ENCODE measurements at regions not wholly inside any gene's neighbourhood (a gene's known extent, or its start where the extent isn't known, plus 50 kb on each side); places are given as distances from the start of the nearest gene placed in this dataset.

DNA sequence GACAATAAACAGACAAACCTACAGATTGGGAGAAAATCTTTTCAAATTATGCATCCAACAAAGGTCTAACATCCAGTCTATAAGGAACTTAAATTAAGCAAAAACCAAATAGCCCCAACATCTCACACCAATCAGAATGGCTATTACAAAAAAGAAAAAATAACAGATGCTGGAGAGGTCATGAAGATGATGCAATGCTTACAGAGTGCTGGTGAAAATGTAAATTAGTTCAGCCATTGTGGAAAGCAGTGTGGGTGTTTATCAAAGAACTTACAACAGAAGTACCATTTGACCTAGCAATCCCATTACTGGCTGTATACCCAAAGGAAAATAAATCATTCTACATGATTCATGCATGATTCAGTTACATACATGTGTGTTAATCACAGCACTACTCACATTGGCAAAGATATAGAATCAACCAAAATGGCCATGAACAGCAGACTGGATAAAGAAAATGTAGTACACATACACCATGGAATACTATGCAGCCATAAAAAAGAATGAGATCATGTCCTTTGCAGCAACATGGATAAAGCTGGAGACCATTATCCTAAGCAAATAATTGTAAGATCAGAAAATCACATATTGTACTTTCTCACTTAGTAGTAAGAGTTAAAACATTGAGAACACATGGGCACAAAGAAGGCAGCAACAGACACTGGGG is 223.9 kb upstream of the WSB1 start:
- no peak for DNase-seq (ENCODE audit: low read depth in 2 of 2)
- no peak for TF ChIP-seq EZH2 (IDR thresholded peaks at IDR 0.05; ENCODE audit: low read length, missing control alignments)
- TF ChIP-seq, protein P1, sequence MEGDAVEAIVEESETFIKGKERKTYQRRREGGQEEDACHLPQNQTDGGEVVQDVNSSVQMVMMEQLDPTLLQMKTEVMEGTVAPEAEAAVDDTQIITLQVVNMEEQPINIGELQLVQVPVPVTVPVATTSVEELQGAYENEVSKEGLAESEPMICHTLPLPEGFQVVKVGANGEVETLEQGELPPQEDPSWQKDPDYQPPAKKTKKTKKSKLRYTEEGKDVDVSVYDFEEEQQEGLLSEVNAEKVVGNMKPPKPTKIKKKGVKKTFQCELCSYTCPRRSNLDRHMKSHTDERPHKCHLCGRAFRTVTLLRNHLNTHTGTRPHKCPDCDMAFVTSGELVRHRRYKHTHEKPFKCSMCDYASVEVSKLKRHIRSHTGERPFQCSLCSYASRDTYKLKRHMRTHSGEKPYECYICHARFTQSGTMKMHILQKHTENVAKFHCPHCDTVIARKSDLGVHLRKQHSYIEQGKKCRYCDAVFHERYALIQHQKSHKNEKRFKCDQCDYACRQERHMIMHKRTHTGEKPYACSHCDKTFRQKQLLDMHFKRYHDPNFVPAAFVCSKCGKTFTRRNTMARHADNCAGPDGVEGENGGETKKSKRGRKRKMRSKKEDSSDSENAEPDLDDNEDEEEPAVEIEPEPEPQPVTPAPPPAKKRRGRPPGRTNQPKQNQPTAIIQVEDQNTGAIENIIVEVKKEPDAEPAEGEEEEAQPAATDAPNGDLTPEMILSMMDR (conservative IDR thresholded peaks at IDR 0.05 in 1 of 2, IDR thresholded peaks at IDR 0.05 in 1 of 2; ENCODE audit: low read depth in 1 of 2, low read length in 2 of 2): no peak
- Histone ChIP-seq H3K9me3 (ENCODE audit: control insufficient read depth, insufficient read depth, low read depth, low read length) (no peaks in the 10 kb centered on the region), H3K27me3 (ENCODE audit: control insufficient read depth, insufficient read depth, low read length) (no peaks in the 10 kb centered on the region), H3K27ac (ENCODE audit: insufficient read depth, low read length) (no peak overlapping the region), H2AFZ (ENCODE audit: low read length) (no peak overlapping the region), H3K4me2 (ENCODE audit: extremely low read depth, insufficient read depth, low read length) (no peak overlapping the region), H4K20me1 (ENCODE audit: control insufficient read depth, extremely low read depth, insufficient read depth, low read length) (no peaks in the 10 kb centered on the region), H3K4me1 (ENCODE audit: control insufficient read depth, extremely low read depth, insufficient read depth, low read length) (no peaks in the 10 kb centered on the region), H3K79me2 (ENCODE audit: control insufficient read depth, insufficient read depth, low read length) (no peaks in the 10 kb centered on the region), H3K36me3 (ENCODE audit: control insufficient read depth, insufficient read depth, low read length) (no peaks in the 10 kb centered on the region), H3K9ac (ENCODE audit: insufficient read depth, low read length) (no peak overlapping the region), H3K4me3 (replicated peaks in 1 of 4; ENCODE audit: control extremely low read depth in 1 of 4, insufficient read depth in 1 of 4, low read depth in 3 of 4, low read length in 4 of 4) (no peak overlapping the region)

DNA sequence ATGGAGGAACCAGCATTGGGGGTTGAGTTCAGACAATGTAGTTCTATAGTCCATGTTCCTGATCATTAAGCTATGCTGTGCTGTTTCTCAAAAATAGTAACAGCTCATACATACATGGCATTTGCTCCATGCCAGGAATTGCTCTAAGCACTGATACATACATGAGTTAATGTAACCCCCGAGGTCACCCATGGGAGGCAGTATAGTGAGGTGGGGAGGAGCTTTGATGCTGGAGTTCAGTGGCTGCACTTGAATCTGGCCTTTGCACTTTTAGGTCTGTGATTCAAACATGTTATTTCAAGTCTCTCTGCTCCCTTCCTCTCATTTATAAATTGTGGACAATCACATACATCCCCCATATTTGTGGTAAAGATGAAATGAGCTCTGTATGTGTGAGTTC is 223.1 kb upstream of the WSB1 start:
- Histone ChIP-seq H3K27me3 (ENCODE audit: control insufficient read depth, insufficient read depth, low read length) (no peaks in the 10 kb centered on the region), H3K4me2 (ENCODE audit: extremely low read depth, insufficient read depth, low read length) (no peak overlapping the region), H3K4me3 (replicated peaks in 1 of 4; ENCODE audit: control extremely low read depth in 1 of 4, insufficient read depth in 1 of 4, low read depth in 3 of 4, low read length in 4 of 4) (no peak overlapping the region), H3K9ac (ENCODE audit: insufficient read depth, low read length) (no peak overlapping the region), H3K79me2 (ENCODE audit: control insufficient read depth, insufficient read depth, low read length) (no peaks in the 10 kb centered on the region), H3K4me1 (ENCODE audit: control insufficient read depth, extremely low read depth, insufficient read depth, low read length) (no peaks in the 10 kb centered on the region), H3K27ac (ENCODE audit: insufficient read depth, low read length) (no peak overlapping the region), H2AFZ (ENCODE audit: low read length) (no peak overlapping the region), H4K20me1 (ENCODE audit: control insufficient read depth, extremely low read depth, insufficient read depth, low read length) (no peaks in the 10 kb centered on the region), H3K36me3 (ENCODE audit: control insufficient read depth, insufficient read depth, low read length) (no peaks in the 10 kb centered on the region), H3K9me3 (ENCODE audit: control insufficient read depth, insufficient read depth, low read depth, low read length) (no peaks in the 10 kb centered on the region)
- TF ChIP-seq EZH2 (IDR thresholded peaks at IDR 0.05; ENCODE audit: low read length, missing control alignments): no peak
- no peak for DNase-seq (ENCODE audit: low read depth in 2 of 2)

DNA sequence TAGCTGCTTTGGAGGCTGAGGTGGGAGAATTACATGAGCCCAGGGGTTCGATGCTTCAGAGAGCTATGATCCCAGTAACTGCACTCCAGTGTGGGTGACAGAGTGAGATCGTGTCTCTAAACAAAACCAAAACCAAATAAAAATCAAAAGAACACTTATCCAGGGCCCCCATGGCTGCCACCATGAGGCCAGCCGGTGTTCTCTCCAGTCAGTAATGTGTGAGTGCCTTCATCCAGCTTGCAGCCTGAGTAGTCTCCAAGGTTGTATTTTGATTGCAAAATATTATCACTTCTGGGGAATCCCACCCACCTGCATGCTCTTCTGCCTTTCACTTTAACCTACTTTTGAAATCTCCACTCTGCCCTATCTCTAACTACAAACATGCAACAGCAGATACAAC is 221.0 kb upstream of the WSB1 start:
- Histone ChIP-seq H2AFZ (ENCODE audit: low read length) (no peak overlapping the region), H4K20me1 (ENCODE audit: control insufficient read depth, extremely low read depth, insufficient read depth, low read length) (no peaks in the 10 kb centered on the region), H3K4me2 (ENCODE audit: extremely low read depth, insufficient read depth, low read length) (no peak overlapping the region), H3K27ac (ENCODE audit: insufficient read depth, low read length) (no peak overlapping the region), H3K9ac (ENCODE audit: insufficient read depth, low read length) (no peak overlapping the region), H3K79me2 (ENCODE audit: control insufficient read depth, insufficient read depth, low read length) (no peaks in the 10 kb centered on the region), H3K4me3 (replicated peaks in 1 of 4; ENCODE audit: control extremely low read depth in 1 of 4, insufficient read depth in 1 of 4, low read depth in 3 of 4, low read length in 4 of 4) (no peak overlapping the region), H3K4me1 (ENCODE audit: control insufficient read depth, extremely low read depth, insufficient read depth, low read length) (no peaks in the 10 kb centered on the region), H3K36me3 (ENCODE audit: control insufficient read depth, insufficient read depth, low read length) (no peaks in the 10 kb centered on the region), H3K9me3 (ENCODE audit: control insufficient read depth, insufficient read depth, low read depth, low read length) (no peaks in the 10 kb centered on the region), H3K27me3 (ENCODE audit: control insufficient read depth, insufficient read depth, low read length) (no peaks in the 10 kb centered on the region)
- no peak for DNase-seq (ENCODE audit: low read depth in 2 of 2)
- no peak for TF ChIP-seq EZH2 (IDR thresholded peaks at IDR 0.05; ENCODE audit: low read length, missing control alignments)
- TF ChIP-seq, protein P1 (conservative IDR thresholded peaks at IDR 0.05 in 1 of 2, IDR thresholded peaks at IDR 0.05 in 1 of 2; ENCODE audit: low read depth in 1 of 2, low read length in 2 of 2): no peak

Data from fibroblast of lung (primary cell).